HCT116 (cell line): ENCODE measurements at regions not wholly inside any gene's neighbourhood (a gene's known extent, or its start where the extent isn't known, plus 50 kb on each side); places are given as distances from the start of the nearest gene placed in this dataset.
A peak's percentile ranks its signal among the peaks of the same experiment; 100 is the strongest.

Experiments used
- ATAC-seq: fragments of 200-7000 bp; cut with Tn5 transposase; 2 replicates; pipeline ENCODE4 v1.9.1; 2020; ENCODE audit warnings: mild to moderate bottlenecking, moderate library complexity
- BruUV-seq: library from RNA; stranded (reverse); fragments of 400-500 nt; replicated peaks from 2 replicates; lab custom pipeline; 2021; lab: Mats Ljungman, UMichigan
- CTCF ChIA-PET: fragments of 300-600 bp; sonication (Branson Sonifier 250); formaldehyde crosslinking; loops from one replicate; lab custom pipeline; 2021; ENCODE audit warnings: antibody characterized with exemption; lab: Charles Lee
- POLR2A ChIA-PET: fragments of 300-600, 350-600 bp; sonication (Branson Sonifier 250); formaldehyde crosslinking; loops from one replicate; lab custom pipeline; 2021; ENCODE audit warnings: antibody characterized with exemption; lab: Charles Lee
- RAD21 ChIA-PET, 2 experiments: fragments of 300-600 bp; sonication (Branson Sonifier 250); formaldehyde crosslinking; loops; one replicate each; lab custom pipeline; 2023; ENCODE audit warnings: low total read pairs in 2 of 2; ENCODE audit not compliant: uncharacterized antibody in 2 of 2, unreplicated experiment in 2 of 2, low non-redundant PET in 1 of 2; lab: Charles Lee
- DNase-seq: peaks from one replicate; pipeline ENCODE4 v3.0.0-alpha.2; 2010; ENCODE audit warnings: low read depth, low spot score
- H2AFZ ChIP-seq: fragments of 200-600 bp; shearing (Covaris generic), sonication (generic); 2 replicates; pipeline ENCODE4 v1.6.1; 2017; ENCODE audit warnings: low read depth, mixed run types, mixed read lengths, antibody characterized with exemption, low read length; ENCODE audit not compliant: poor library complexity, severe bottlenecking
- H3K27ac ChIP-seq: 2 replicates; pipeline ENCODE4 v1.5.1; 2012; ENCODE audit warnings: low read depth, low read length
- H3K27me3 ChIP-seq: fragments of 200-600 bp; sonication (generic); 2 replicates; pipeline ENCODE4 v1.6.1; 2016; ENCODE audit warnings: mixed run types, low read length, mixed read lengths; ENCODE audit not compliant: insufficient read depth
- H3K36me3 ChIP-seq, 2 experiments: fragments of 200-500 bp in 1 of 2; fragments of 200-600 bp in 1 of 2; sonication (Bioruptor generic) in 1 of 2; sonication (generic) in 1 of 2; 2 replicates each; pipeline versions ENCODE4 v1.5.1 to v1.6.1; 2014 to 2016; ENCODE audit warnings: low read length in 2 of 2, inconsistent platforms in 1 of 2, mixed read lengths in 1 of 2, mixed run types in 1 of 2; ENCODE audit not compliant: insufficient read depth in 2 of 2, control insufficient read depth in 1 of 2
- H3K4me1 ChIP-seq, 2 experiments: fragments of 200-600 bp in 1 of 2; sonication (generic) in 1 of 2; 2 replicates each; pipeline versions ENCODE4 v1.5.1 to v1.6.1; 2012 to 2017; ENCODE audit warnings: low read length in 2 of 2, inconsistent platforms in 1 of 2, mild to moderate bottlenecking in 1 of 2, mixed read lengths in 1 of 2, mixed run types in 1 of 2, moderate library complexity in 1 of 2; ENCODE audit not compliant: insufficient read depth in 2 of 2, control insufficient read depth in 1 of 2
- H3K4me2 ChIP-seq: fragments of 200-600 bp; sonication (generic); 2 replicates; pipeline ENCODE4 v1.6.1; 2017; ENCODE audit warnings: mixed run types, low read length, mixed read lengths
- H3K4me3 ChIP-seq, 2 experiments: fragments of 200-600 bp in 1 of 2; sonication (generic) in 1 of 2; replicated peaks in 1 of 2; 2 replicates each; pipeline ENCODE4 v1.5.1; 2011 to 2016; ENCODE audit warnings: low read length in 2 of 2, control low read depth in 1 of 2, low read depth in 1 of 2, mild to moderate bottlenecking in 1 of 2, mixed read lengths in 1 of 2, mixed run types in 1 of 2
- H3K79me2 ChIP-seq: fragments of 200-600 bp; sonication (generic); 2 replicates; pipeline ENCODE4 v1.6.1; 2017; ENCODE audit warnings: mild to moderate bottlenecking, mixed run types, low read length, moderate library complexity, mixed read lengths; ENCODE audit not compliant: insufficient read depth
- H3K9ac ChIP-seq: fragments of 200-600 bp; sonication (generic); 2 replicates; pipeline ENCODE4 v1.6.1; 2016; ENCODE audit warnings: low read length, mixed read lengths
- H3K9me2 ChIP-seq: fragments of 200-600 bp; sonication (generic), shearing (Covaris generic); 2 replicates; pipeline ENCODE4 v1.6.1; 2017; ENCODE audit warnings: mixed run types, mild to moderate bottlenecking, moderate library complexity; ENCODE audit not compliant: insufficient read depth
- H3K9me3 ChIP-seq, 2 experiments: fragments of 200-500 bp in 1 of 2; fragments of 200-600 bp in 1 of 2; sonication (Bioruptor generic) in 1 of 2; sonication (generic) in 1 of 2; 2 replicates each; pipeline ENCODE4 v1.6.1; 2014 to 2017; ENCODE audit warnings: low read length in 2 of 2, mixed read lengths in 2 of 2, inconsistent platforms in 1 of 2, low read depth in 1 of 2, mild to moderate bottlenecking in 1 of 2, mixed run types in 1 of 2, moderate library complexity in 1 of 2; ENCODE audit not compliant: control insufficient read depth in 1 of 2, insufficient read depth in 1 of 2
- H4K20me1 ChIP-seq: fragments of 200-600 bp; sonication (generic), shearing (Covaris generic); 2 replicates; pipeline ENCODE4 v1.6.1; 2017; ENCODE audit warnings: mixed run types, mild to moderate bottlenecking, moderate library complexity; ENCODE audit not compliant: insufficient read depth
- ATF3 ChIP-seq: IDR thresholded peaks from 2 replicates; pipeline ENCODE4 v1.6.1; 2012
- CBX3 ChIP-seq: IDR thresholded peaks from 2 replicates; pipeline ENCODE4 v1.6.1; 2012; ENCODE audit warnings: low read depth
- CEBPB ChIP-seq: IDR thresholded peaks from 2 replicates; pipeline ENCODE4 v1.6.1; 2012; ENCODE audit warnings: low read depth
- EGR1 ChIP-seq: IDR thresholded peaks from 2 replicates; pipeline ENCODE4 v1.6.1; 2012; ENCODE audit warnings: low read depth
- ELF1 ChIP-seq: IDR thresholded peaks from 2 replicates; pipeline ENCODE4 v1.6.1; 2012; ENCODE audit warnings: low read depth, borderline replicate concordance
- EZH2 ChIP-seq: fragments of 200-600 bp; sonication (generic); IDR thresholded peaks from 2 replicates; pipeline ENCODE4 v1.6.1; 2017; ENCODE audit warnings: antibody characterized with exemption, mixed run types
- EZH2phosphoT487 ChIP-seq: fragments of 200-600 bp; IDR thresholded peaks from 2 replicates; pipeline ENCODE4 v1.6.1; 2018; ENCODE audit warnings: antibody characterized with exemption, borderline replicate concordance
- JUND ChIP-seq: IDR thresholded peaks from 2 replicates; pipeline ENCODE4 v1.6.1; 2012
- MAX ChIP-seq: IDR thresholded peaks from 2 replicates; pipeline ENCODE4 v1.6.1; 2012
- POLR2A ChIP-seq: IDR thresholded peaks from 2 replicates; pipeline ENCODE4 v1.7.0; 2011; ENCODE audit warnings: borderline replicate concordance; ENCODE audit not compliant: insufficient read depth, insufficient read length; ENCODE audit errors: extremely low read depth
- POLR2AphosphoS5 ChIP-seq: IDR thresholded peaks from 2 replicates; pipeline ENCODE4 v1.6.1; 2011; ENCODE audit warnings: mild to moderate bottlenecking, low read depth, low read length, moderate library complexity
- RAD21 ChIP-seq: IDR thresholded peaks from 2 replicates; pipeline ENCODE4 v1.6.1; 2012; ENCODE audit warnings: low read depth, mild to moderate bottlenecking
- SIN3A ChIP-seq: IDR thresholded peaks from 2 replicates; pipeline ENCODE4 v1.6.1; 2012; ENCODE audit warnings: low read depth
- SP1 ChIP-seq: IDR thresholded peaks from 2 replicates; pipeline ENCODE4 v1.6.1; 2012; ENCODE audit warnings: low read depth
- TCF7L2 ChIP-seq: IDR thresholded peaks from 2 replicates; pipeline ENCODE4 v1.7.0; 2011; ENCODE audit warnings: borderline replicate concordance, inconsistent platforms; ENCODE audit not compliant: insufficient read depth, insufficient read length; ENCODE audit errors: extremely low read depth
- YY1 ChIP-seq: IDR thresholded peaks from 2 replicates; pipeline ENCODE4 v1.6.1; 2011; ENCODE audit warnings: low read length, low read depth, moderate library complexity, mild to moderate bottlenecking; ENCODE audit not compliant: insufficient replicate concordance; ENCODE audit errors: extremely low read depth
- ZFX ChIP-seq: fragments of 450-650 bp; IDR thresholded peaks from 2 replicates; pipeline ENCODE4 v1.6.1; 2017
- ZNF274 ChIP-seq: fragments of 200-500 bp; sonication (Bioruptor generic); IDR thresholded peaks from 2 replicates; pipeline ENCODE4 v1.6.1; 2014; ENCODE audit warnings: mild to moderate bottlenecking, low read depth, low read length, inconsistent platforms
- intact Hi-C: fragments of 100-400 bp; cut with micrococcal nuclease; formaldehyde crosslinking; loops from 2 replicates; pipeline ENCODE4 v1.10.0; 2022
- TF ChIP-seq, protein P1 (sequence below), 3 experiments: fragments of 200-600 bp in 1 of 3; sonication (generic) in 1 of 3; IDR thresholded peaks in 2 of 3; conservative IDR thresholded peaks in 1 of 3; 2 replicates each; pipeline ENCODE4 v1.5.1; 2012 to 2017; ENCODE audit warnings: low read depth in 2 of 3, low read length in 2 of 3, antibody characterized with exemption in 1 of 3, borderline replicate concordance in 1 of 3, control low read depth in 1 of 3, mild to moderate bottlenecking in 1 of 3, mixed read lengths in 1 of 3, mixed run types in 1 of 3, moderate library complexity in 1 of 3; ENCODE audit not compliant: insufficient read depth in 1 of 3
- TF ChIP-seq, protein P2 (sequence below): IDR thresholded peaks from 2 replicates; pipeline ENCODE4 v1.6.1; 2012; ENCODE audit warnings: low read depth

DNA sequence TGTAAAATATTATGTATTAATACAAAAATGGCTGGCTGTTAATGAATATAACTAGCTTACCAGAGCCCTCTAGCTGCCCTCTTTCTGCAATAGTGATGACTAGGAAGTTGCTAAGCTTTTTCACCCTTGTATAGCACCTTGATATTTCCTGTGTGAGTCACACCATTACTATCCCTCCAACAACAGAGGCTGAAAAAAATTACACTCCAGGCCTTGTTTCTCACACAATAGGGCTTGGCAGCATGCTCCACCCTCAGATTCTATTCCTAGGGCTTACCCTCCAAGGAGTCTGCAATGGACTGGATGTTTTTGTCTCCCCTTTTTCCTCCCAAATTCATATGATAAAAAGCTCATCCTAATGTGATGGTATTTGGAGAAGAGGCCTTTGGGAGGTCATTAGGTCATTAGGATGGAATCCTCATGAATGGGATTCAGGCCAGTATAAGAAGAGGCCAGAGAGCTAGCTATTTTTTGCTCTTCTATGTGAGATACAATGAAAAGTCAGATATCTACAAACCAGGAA, 184.6 kb upstream of the MAP1B start:
- peak overlapping the region; percentile 15; the same call in 1 of the 2 replicates for H3K9ac ChIP-seq
- ChIA-PET POLR2A (interaction anchor here (0.9 to 2.4 kb wide), 8 partner anchors 9 to 140 kb away, joined by 3 to 24 read pairs (median 4); no protein-coding TSS in a partner anchor), RAD21 (no interaction called here), CTCF (interaction anchor here (0.8 to 1.2 kb wide), 2 partner anchors 9 to 140 kb away, joined by 5 to 7 read pairs; no protein-coding TSS in a partner anchor)
- intact Hi-C loops = no loop called here
- H3K4me1 ChIP-seq = peaks cover 6 to 34% of the 10 kb centered on the region in 2 experiments; a peak in 3 of 4 replicates
- H3K9me3 ChIP-seq = no peaks in the 10 kb centered on the region
- peak overlapping the region; percentile 53 for H3K4me2 ChIP-seq
- no peaks in the 10 kb centered on the region for H4K20me1 ChIP-seq
- H3K36me3 ChIP-seq = no peaks in the 10 kb centered on the region
- peak overlapping the region; percentile 48; the same call in 1 of the 2 replicates for H3K27ac ChIP-seq
- peak overlapping the region; percentile 44 for H2AFZ ChIP-seq
- peak overlapping the region; percentile 8 to 24; a peak in 3 of 4 replicates for H3K4me3 ChIP-seq
- H3K27me3 ChIP-seq = no peaks in the 10 kb centered on the region
- H3K79me2 ChIP-seq = no peaks in the 10 kb centered on the region
- no peaks in the 10 kb centered on the region for H3K9me2 ChIP-seq
- no TSS peak for BruUV-seq
- DNase-seq = peak; percentile 85
- peak; percentile 96 for ATAC-seq
- TF ChIP-seq POLR2AphosphoS5 = peak; percentile 65
- peak; percentile 48; the same call in 1 of the 2 replicates for TF ChIP-seq ELF1
- TF ChIP-seq EZH2 = no peak
- peak; percentile 72 for TF ChIP-seq CEBPB
- TF ChIP-seq ZFX = no peak; the same call in 1 of the 2 replicates
- peak; percentile 65; the same call in 1 of the 2 replicates for TF ChIP-seq SIN3A
- TF ChIP-seq SP1 = peak; percentile 82
- no peak; the same call in 1 of the 2 replicates for TF ChIP-seq EGR1
- TF ChIP-seq YY1 = peak; percentile 28
- no peak for TF ChIP-seq POLR2A
- no peak for TF ChIP-seq ZNF274
- peak; percentile 94 for TF ChIP-seq CBX3
- TF ChIP-seq JUND = peak; percentile 82
- TF ChIP-seq EZH2phosphoT487 = no peak
- TF ChIP-seq MAX = peak; percentile 64
- TF ChIP-seq ATF3 = no peak
- TF ChIP-seq TCF7L2 = no peak
- TF ChIP-seq, protein P1, sequence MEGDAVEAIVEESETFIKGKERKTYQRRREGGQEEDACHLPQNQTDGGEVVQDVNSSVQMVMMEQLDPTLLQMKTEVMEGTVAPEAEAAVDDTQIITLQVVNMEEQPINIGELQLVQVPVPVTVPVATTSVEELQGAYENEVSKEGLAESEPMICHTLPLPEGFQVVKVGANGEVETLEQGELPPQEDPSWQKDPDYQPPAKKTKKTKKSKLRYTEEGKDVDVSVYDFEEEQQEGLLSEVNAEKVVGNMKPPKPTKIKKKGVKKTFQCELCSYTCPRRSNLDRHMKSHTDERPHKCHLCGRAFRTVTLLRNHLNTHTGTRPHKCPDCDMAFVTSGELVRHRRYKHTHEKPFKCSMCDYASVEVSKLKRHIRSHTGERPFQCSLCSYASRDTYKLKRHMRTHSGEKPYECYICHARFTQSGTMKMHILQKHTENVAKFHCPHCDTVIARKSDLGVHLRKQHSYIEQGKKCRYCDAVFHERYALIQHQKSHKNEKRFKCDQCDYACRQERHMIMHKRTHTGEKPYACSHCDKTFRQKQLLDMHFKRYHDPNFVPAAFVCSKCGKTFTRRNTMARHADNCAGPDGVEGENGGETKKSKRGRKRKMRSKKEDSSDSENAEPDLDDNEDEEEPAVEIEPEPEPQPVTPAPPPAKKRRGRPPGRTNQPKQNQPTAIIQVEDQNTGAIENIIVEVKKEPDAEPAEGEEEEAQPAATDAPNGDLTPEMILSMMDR (IDR thresholded peaks at IDR 0.05 in 2 of 3, conservative IDR thresholded peaks at IDR 0.05 in 1 of 3; ENCODE audit: borderline replicate concordance in 1 of 3, insufficient read depth in 1 of 3, low read depth in 2 of 3, low read length in 2 of 3) = peak in 1 of 3 experiments; percentile 43; a peak in 1 of 6 replicates
- TF ChIP-seq, protein P2, sequence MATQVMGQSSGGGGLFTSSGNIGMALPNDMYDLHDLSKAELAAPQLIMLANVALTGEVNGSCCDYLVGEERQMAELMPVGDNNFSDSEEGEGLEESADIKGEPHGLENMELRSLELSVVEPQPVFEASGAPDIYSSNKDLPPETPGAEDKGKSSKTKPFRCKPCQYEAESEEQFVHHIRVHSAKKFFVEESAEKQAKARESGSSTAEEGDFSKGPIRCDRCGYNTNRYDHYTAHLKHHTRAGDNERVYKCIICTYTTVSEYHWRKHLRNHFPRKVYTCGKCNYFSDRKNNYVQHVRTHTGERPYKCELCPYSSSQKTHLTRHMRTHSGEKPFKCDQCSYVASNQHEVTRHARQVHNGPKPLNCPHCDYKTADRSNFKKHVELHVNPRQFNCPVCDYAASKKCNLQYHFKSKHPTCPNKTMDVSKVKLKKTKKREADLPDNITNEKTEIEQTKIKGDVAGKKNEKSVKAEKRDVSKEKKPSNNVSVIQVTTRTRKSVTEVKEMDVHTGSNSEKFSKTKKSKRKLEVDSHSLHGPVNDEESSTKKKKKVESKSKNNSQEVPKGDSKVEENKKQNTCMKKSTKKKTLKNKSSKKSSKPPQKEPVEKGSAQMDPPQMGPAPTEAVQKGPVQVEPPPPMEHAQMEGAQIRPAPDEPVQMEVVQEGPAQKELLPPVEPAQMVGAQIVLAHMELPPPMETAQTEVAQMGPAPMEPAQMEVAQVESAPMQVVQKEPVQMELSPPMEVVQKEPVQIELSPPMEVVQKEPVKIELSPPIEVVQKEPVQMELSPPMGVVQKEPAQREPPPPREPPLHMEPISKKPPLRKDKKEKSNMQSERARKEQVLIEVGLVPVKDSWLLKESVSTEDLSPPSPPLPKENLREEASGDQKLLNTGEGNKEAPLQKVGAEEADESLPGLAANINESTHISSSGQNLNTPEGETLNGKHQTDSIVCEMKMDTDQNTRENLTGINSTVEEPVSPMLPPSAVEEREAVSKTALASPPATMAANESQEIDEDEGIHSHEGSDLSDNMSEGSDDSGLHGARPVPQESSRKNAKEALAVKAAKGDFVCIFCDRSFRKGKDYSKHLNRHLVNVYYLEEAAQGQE = no peak
- peak; percentile 61 for TF ChIP-seq RAD21
